Right kidney (tissue), 1 donor: ENCODE measurements at regions not wholly inside any gene's neighbourhood (a gene's known extent, or its start where the extent isn't known, plus 50 kb on each side); places are given as distances from the start of the nearest gene placed in this dataset.

Experiments used
- DNase-seq: peaks from one replicate; pipeline ENCODE4 v3.0.0-alpha.2; 2016

DNA sequence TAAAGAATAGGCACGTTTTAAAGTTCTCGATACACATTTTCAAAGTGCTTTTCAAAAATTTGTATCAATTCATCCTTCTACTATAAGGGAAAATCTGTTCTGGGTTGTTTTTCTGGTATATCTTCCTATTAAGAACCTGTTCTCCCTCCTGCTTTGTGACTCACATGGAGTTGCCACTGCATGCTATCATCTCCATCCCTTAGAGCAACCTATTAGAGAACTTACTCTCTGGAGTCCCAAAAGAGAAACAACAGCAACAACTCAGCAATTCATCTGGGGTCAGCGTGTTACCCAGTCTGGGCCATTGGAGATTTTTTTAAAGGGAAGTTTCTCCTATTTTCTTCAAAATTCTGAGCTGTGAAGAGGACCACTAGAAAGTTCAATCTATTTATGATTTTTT is 227.4 kb downstream of the HLX start:
- DNase-seq: no peak

DNA sequence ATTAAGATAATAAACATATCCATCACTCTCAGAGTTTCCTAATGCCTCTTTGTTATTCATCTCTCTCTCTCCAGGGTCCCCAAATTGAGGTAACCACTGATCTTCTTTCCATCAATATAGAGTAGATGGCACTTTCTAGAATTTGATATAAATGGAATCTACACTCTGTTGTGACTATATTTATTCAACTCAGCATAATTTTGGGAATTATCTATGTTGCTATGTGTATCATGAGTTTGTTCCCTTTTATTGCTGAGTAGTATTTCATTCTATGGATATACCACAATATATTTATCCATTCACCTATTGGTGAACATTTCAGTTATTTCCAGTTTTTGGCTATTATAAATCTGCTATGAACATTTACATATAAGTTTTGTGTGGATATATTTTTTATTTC is 230.7 kb downstream of the HLX start:
- DNase-seq: no peak

DNA sequence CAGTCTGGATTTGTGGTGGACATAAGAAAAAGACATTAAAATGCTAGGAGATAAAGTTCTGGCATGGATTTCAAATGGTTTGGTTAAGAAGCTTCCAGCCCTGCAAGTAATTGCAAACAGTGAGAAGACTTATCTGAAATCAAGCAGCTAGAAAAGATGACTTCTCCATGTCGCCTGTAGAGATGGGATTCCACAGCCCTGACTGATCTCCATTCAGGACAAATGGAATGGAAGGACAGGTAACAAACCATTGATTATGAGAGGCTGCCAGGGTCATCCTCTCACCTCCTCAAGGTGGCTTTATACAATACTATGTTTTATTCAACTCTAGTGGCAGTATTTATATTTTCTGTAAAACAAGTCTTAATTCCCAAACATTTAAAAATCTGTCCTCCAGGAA is 237.9 kb downstream of the HLX start:
- DNase-seq: no peak

DNA sequence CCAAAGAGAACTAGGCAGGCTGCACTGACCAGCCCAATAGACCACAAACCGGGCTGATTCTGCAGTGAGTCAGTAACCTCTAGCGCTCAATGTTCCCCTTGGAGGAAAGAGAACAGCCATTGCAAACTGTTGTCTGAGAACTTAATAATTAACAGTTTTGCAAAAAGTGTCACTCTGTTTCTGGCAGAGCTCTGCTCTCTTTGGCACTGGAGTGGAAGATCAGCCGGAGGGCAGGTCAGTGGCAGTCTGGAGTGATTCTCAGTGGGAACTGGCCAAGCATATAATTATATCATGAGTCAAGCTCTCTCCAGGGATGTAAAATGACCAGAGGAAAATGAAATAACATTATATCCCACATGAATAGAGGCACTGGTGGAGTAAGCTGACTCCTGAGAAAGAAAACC is 238.3 kb downstream of the HLX start:
- no peak for DNase-seq

DNA sequence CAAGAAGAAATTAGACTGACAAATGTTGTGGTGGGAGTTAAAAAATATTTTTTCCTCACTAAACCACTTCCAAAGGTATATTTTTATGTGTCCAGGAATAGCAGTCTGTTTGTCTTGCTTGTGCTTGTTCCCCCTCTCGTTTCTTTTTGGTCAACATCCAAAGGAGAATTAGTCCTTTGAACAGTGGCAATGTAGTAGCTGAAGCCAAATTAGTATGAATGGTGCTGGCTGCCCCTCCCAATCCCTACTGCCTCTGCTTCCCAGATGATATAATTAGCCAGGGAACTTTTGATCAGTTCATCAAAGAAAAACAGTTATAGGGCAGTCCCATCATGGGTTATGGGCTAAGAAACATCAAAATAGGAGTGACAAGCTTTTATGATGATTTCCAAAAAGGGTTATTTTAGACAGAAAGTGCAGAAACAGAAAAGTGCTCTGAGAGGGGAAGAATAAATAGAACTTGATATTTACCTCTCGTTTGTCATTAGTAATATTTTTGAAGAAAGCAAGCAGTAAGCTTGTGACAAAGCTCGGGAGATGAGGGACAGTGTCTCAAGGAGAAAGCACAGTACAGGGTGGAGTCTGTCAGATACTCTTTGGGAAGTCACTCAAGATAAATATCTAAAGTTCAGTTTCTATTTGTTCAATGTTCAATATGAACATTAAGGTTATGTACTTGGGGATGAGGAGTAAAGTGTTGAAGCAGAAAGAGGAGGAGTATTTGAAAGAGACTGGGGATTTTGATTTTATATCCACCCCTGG is 239.1 kb downstream of the HLX start:
- DNase-seq: no peak

DNA sequence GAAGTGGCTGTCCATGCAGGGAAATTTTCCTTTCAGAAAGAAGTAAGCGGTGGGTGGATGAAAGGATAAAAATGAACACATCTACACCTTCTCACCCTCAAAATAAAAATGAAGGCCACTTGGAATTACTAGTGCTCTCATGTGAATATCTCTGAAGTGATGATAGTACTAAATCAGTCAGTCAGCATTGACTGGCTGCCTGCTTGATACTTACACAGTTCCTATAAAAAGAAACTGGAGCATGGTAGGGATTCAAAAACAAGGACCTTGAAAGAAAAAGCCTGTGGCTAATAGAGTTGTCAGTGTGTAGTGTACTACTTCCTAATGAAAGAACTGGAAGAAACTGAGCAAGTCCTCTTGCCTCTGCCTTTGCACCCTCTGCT is 239.7 kb downstream of the HLX start:
- DNase-seq: no peak

DNA sequence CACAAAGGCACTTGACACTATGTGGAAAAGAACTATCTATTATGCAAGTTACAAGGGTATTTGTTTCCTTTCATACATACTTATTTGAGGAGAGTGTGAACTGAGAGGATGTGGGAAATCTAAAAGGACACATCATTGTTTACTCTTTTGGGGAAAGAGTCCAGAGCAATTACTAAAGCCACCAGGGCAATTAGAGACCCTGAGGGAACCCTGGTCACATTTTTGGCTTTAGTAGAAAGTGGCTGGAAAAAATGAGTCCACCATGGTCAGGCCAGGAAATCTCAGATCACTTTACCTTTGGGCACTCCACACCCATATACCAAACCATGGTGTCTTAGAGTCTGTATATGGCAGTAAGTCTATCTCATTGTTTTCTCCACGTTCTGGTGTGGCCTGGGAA is 243.3 kb downstream of the HLX start:
- no peak for DNase-seq

DNA sequence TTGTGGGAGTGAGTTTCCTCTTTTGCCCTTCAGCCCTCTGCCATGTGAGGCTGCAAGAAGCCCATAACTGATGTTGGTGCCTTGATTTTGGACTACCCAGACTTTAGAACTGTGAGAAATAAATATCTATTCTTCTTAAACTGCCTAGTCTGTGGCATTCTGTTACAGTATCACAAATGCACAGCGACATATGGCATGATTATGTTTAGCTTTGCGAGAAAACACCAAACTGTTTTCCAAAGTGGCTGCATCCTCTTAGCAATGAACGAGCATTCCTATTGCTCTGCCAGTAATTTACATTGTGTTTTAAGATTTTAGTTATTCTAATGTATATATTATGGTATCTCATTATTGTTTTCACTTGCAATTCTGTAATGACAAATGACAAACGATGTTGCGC is 246.7 kb downstream of the HLX start:
- no peak for DNase-seq

DNA sequence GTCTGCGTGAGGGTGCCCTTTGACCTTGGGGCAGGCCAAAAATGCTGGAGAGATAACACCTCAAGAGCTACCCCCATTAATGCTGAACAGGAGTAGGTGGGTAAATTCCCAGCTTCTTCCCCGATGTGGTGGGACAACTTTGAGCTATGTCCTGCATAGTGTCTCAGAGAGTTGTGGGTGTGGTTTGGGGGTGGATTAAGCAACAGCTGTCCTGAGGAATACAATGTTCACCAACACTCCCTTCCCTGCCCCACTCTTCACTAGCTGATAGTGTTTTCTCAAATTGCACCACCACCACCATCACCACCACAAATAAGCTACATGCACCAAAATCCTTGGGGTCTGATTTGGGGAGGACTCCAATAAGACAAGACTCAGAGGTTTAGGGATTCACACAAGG is 258.4 kb downstream of the HLX start:
- no peak for DNase-seq

DNA sequence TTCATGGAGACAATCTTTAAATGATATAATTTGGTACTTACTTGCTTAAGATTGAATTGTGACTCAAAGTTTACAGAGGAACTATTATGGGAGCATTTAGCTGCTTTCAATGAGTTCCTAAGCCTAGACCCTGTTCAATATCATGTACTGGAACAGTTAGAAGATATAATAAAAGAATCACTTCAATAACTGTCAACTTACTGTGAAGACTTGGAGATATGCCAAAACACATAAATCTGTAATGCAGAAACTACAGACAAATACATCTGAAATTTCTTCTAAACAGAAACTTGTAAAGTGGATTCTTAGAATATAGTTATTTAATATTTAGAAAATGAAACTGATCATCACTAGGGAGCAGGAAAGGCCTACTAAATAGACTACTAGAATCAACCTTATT is 259.3 kb downstream of the HLX start:
- DNase-seq: no peak

DNA sequence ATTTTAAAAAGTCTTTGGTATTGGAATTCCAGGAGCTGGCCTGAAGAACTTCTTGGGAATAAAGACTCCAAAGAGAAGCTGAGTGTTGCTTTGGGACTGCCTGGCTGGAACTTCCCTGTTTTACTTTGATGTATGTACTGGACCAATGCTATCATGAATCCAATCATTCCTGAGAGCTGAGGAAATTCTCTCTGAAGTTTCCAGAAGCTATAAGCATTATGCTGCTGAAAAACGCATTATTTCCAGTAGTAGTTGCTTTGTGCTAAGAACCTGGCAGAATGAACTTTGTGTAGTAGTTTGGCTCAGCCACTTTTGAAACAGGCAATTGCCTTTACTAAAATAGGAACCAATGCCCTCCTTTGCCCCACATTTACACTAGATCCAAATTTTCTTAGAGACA is 260.7 kb downstream of the HLX start:
- DNase-seq: no peak

DNA sequence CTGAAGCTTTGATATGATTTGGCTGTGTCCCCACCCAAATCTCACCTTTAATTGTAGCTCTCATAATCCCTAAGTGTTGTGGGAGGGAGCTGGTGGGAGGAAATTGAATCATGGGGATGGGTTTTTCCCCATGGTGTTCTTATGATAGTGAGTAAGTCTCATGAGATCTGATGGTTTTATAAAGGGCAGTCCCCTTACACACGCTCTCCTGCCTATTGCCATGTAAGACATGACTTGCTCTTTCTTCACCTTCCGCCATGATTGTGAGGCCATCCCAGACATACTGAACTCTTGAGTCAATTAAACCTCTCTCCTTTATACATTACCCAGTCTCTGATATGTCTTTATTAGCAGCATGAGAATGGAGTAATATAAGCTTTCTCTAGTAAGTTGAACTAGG is 261.9 kb downstream of the HLX start:
- no peak for DNase-seq

DNA sequence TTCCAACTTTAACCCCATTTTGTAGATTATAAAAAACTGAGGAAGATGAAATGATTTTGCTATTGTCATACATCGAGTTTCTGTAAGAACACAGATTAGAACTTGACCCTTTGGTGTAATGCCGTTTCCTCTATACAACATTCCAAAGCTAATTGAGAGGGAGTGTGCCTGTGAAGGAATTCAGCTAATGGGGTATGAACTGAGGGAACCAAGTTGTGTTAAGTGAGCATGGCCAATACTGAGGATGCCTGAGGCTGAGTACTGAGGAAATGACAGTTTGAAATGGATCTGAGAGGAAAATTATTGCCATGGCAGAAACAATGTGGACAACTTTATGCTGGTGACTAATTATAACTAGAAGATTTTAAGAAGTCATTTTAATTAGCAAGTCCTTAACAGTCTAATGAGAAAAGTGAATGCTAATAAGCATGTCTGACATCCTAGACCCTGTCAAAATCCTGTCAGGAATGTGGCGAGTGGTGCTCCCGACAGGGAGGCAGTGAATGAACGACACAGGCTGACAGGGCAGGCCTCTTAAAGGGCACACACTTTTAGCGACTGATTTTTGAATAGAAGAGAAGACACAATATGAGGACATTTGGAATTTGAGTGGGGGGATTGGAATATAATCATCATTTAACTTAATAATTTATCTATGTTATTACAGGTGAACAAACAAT is 262.5 kb downstream of the HLX start:
- DNase-seq: no peak

DNA sequence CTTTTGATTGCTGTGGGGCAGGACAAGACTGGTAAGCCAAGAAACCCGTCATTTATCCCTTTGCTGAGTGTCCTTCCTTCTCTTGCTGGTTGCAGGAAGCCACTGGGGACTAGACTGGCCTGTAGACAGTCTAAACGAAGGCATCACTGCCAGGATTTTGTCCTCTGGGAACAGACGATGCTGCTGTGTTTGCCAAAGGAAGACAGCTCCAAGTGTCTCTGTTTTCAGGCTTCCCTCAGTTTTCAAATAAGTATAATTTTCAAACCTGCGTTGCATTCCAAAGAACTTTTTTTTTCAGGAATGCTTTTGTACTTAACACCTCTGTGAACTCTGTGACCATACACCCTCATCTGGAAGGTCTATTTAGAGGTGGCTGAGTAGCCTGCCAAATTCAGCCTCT is 269.4 kb downstream of the HLX start:
- no peak for DNase-seq

DNA sequence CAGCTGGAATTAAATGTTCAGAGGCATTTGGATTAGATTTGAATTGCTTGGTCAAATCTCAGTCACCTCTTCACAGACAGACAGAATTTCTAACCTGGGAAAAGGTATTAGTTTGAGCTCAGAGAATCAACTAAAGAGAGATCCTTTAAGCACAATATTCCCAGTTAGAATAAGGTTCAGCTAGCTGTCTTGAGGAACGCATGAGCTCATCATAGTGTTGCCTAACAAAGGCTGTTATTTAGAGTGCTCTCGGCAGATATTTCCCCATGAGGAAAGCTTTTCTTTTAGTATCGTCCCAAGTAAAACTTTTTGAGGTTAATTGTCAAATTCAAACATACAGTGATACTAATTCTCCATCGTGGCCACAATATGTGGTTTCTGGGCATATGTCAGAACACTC is 269.9 kb downstream of the HLX start:
- DNase-seq: no peak

DNA sequence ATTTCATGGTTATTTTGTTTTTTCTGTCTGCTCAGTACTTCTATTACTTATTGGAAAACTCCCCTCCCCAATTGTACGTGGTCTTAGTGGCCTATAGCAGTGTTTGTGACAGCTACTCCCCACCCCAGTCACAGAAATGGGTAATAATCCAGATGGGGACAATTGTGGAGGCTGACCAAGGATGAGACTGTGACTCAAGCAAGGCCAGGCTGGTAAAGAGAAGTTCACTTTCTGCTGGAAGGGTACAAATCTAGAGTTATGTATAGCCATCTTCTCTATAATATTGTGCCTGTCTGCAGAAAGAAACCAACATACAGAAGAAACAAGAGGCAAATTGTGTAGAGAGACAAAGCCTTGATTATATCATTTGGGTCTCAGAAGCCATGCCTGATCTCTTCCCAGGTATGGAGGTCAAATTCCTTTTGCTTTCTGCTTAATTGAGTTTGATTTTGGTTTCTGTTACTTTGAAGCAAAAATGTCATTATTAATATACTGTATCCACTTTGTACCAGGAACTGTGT is 270.4 kb downstream of the HLX start:
- DNase-seq: no peak

DNA sequence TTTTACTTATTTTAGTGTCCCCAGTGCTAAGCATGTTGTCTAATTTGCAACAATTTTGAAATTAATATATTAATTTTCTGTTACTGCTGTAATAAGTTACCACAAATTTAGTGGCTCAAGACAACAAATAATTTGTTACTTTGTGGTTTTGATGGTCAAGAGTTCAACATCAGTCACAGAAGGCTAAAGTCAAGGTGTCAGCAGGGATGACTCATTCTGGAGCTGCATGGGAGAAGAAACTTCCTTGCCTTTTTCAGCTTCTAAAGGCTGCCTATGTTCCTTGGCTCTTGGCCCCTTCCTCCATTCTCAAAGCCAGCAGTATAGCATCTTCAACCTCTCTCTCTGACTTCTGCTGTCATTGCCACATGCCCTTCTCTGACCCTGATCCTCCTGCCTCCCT is 271.8 kb downstream of the HLX start:
- no peak for DNase-seq

DNA sequence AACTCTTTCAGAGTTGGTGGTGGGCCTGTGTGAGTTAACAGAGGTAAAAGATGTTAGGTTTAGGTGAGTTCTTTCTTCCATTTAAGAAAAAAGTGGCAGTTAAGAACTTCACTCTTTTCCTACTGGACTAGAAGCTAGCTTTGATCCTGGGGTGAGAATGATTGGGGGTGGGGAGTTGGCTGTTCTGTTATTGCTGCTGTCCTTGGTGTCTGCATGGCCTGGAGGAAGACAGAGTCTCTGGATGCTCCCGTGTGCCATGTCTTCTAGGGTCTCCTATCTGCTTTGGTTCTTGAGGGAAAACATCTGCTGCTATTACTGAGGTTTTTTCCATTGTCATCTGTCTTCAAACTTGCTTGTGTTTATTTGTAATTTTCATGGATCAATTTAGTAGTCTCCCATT is 275.7 kb downstream of the HLX start:
- no peak for DNase-seq

DNA sequence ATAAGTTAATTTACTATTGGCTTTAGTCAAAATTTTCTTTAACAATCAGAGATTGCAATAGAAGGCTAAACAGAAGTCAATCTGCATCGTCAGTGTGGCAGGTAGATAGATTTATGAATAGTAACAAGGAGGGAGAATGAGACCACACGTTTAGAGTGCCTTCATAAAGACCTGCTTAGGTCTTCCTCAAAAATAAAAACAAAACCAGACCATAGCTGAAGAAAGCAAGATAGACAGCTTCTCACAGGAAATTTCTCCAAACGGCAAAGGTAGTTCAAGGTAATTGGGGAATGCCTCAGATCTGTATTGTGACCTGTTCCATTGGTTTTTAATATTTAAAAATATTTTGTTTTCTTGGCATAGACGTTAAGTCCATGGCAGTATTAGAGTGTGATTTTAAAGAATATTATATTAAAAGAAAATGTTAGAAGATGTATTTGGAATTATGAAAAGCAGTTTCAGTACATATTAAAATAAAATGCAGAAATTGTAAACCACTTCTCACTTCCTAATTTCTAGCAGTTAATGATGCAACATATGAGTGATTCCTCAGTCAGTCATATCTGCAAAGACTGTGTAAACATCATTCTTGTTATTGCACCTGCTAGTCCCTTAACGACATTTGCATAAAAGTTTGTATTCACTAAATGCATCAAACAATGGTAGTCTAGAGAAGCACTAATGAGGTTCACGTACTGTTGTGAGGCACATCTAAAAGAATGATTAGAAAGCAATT is 278.0 kb downstream of the HLX start:
- DNase-seq: no peak

DNA sequence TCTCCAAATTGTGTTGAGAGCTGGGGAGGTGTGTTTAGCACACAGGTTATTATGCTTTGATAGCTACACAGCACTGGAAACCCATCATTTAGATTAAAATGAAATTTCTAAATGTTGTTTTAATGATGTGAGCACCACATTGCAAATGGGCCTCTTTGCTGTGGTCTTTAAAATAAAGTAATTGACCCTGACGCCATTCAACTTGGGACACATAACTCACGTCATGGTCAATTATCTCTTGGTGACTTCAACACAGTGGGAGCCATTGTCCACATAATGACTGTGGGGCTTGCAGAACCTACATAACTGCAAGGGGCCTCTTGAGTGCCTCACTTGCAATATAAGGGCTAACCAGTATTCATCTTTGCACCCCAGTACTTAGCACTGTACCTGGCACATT is 280.4 kb downstream of the HLX start:
- DNase-seq: no peak

DNA sequence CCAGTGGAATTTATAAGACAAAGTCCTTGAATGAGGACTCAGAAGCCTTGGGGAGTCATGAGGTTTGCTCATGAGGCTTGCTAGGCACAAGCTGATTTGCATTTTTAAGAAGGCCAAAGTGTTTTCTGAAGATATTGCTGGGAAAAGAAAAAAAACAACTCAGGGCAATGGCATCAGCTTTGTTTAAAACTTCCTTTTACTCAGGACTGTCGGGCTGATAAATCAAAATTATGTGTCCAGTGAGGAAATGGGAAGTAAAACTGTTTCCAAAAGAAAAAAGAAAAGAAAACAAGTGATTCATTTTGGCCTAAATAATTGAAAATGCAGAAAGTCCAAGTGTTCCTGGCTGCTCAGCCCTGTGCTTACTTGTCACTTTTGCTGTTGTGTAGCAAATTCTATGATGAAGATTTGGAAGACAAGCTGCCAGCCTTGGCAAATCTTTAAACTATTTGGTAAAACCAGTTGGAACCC is 282.4 kb downstream of the HLX start:
- DNase-seq: no peak

DNA sequence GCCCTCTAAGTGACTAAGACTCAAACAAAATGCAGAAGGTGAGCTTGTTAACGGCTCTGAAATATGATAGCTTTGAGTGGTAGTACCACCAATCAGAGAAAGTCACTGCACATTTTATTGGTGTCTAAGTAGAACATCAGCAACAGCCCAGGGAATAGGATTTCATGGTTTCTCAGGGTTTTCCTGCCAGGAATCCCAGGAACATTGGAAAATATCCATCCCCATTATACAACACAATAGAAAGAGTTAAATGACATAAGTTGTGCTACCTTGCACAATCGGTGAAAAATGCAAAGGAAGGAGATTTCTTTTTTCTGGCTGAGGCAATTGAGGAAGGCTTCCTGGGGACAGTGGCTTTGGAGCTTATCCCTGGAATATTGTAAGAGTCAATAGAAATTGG is 283.1 kb downstream of the HLX start:
- DNase-seq: no peak

DNA sequence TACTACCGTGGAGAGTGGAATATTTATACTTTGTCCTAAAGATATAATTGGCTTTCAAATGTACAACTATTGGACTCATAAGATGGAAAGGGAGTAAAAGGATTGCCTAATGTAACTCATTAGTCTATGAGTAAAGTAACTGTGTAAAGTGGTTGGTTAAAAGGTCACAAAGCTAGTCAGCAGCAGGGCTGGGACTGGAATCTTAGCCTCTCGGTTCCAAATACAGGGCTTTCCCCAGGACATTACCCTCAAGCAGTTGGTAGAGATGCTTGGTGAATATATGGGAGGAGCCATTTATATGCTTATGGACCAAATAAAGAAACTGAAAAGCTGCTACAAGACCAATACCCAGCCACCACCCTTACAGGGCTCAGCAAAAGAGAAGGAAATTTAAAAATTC is 283.7 kb downstream of the HLX start:
- DNase-seq: no peak
